Progenitor cell of endocrine pancreas (in vitro differentiated cells): ENCODE measurements at regions not wholly inside any gene's neighbourhood (a gene's known extent, or its start where the extent isn't known, plus 50 kb on each side); places are given as distances from the start of the nearest gene placed in this dataset.

Source experiments
- DNase-seq: peaks from one replicate; pipeline ENCODE4 v3.0.0; 2021; ENCODE audit warnings: low spot score; ENCODE audit not compliant: unreplicated experiment
- H3K27ac Mint-ChIP-seq: 2 replicates; pipeline ENCODE4 v1.8.0; 2021; ENCODE audit warnings: mild to moderate bottlenecking, moderate library complexity, mixed read lengths
- H3K27me3 Mint-ChIP-seq: 2 replicates; pipeline ENCODE4 v1.8.0; 2021; ENCODE audit warnings: mixed read lengths
- H3K36me3 Mint-ChIP-seq: 2 replicates; pipeline ENCODE4 v1.8.0; 2022; ENCODE audit warnings: mixed read lengths; ENCODE audit not compliant: insufficient read depth
- H3K4me1 Mint-ChIP-seq: 2 replicates; pipeline ENCODE4 v1.8.0; 2021; ENCODE audit warnings: low read depth, mixed read lengths
- H3K4me3 Mint-ChIP-seq: 2 replicates; pipeline ENCODE4 v1.8.0; 2021; ENCODE audit warnings: low read depth, mild to moderate bottlenecking, moderate library complexity, mixed read lengths
- H3K9me3 Mint-ChIP-seq: 2 replicates; pipeline ENCODE4 v1.8.0; 2021; ENCODE audit warnings: low read depth, mixed read lengths
- CTCF ChIP-seq: fragments of 200-600 bp; sonication (generic); IDR thresholded peaks from one replicate; pipeline ENCODE4 v1.5.0; 2021; ENCODE audit warnings: antibody characterized with exemption, mild to moderate bottlenecking; ENCODE audit not compliant: unreplicated experiment

DNA sequence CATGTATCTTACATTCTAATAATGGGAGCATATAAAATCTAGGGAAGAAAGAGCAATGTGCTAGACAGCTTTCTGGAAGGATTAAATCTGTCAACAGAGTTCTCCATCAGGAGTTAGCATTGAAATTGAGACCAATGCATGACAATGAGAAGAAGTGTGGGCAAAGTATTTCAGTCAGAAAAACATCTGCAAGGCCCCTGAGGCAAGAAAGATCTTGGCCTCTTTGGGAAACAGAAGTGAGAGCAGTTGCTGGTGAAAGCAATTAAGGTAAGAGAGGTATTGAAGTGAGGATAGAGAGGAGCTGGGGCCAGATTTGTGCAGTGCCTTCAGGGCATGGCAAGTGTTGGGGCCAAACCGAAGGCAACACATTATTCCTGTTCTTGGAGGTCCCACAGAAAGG is 999.1 kb downstream of the STPG2 start:
- no peak for TF ChIP-seq CTCF
- Mint-ChIP-seq H3K4me3 (no peak overlapping the region), H3K27me3 (no peaks in the 10 kb centered on the region), H3K36me3 (no peaks in the 10 kb centered on the region), H3K27ac (no peak overlapping the region), H3K4me1 (no peaks in the 10 kb centered on the region), H3K9me3 (peaks cover 10% of the 10 kb centered on the region)
- no peak for DNase-seq

DNA sequence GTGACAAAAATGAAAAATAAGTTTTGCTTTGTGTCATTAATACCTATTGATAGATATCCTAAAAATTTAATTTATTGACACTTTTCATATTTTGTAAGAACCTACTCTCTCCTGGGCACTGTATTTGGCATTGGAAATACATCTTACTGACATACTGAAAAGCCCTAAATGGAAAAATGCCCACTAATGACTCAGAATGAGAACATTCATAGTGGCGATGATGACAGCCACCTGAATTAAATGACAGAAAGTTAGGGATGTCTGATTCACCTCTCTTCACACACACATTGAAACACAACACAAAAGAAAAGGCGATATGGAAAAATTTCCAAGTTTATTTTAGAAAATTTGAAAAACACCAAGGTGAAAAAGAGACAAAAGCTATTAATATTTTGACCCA is 992.3 kb downstream of the STPG2 start:
- no peak for TF ChIP-seq CTCF
- no peak overlapping the region for H3K4me3 Mint-ChIP-seq
- no peaks in the 10 kb centered on the region for H3K36me3 Mint-ChIP-seq
- DNase-seq, result no peak
- no peak overlapping the region for H3K27ac Mint-ChIP-seq
- H3K4me1 Mint-ChIP-seq, result peaks cover 2% of the 10 kb centered on the region
- no peaks in the 10 kb centered on the region for H3K9me3 Mint-ChIP-seq
- H3K27me3 Mint-ChIP-seq, result no peaks in the 10 kb centered on the region

GRCh38 chr4:97152149-97152548 is 991.1 kb downstream of the STPG2 start:
- H3K27ac Mint-ChIP-seq, result no peak overlapping the region
- TF ChIP-seq CTCF, result no peak
- H3K4me1 Mint-ChIP-seq, result peaks cover 2% of the 10 kb centered on the region
- H3K9me3 Mint-ChIP-seq, result no peaks in the 10 kb centered on the region
- H3K36me3 Mint-ChIP-seq, result no peaks in the 10 kb centered on the region
- H3K4me3 Mint-ChIP-seq, result no peak overlapping the region
- no peak for DNase-seq
- no peaks in the 10 kb centered on the region for H3K27me3 Mint-ChIP-seq

GRCh38 chr4:97153042-97153441 is 990.2 kb downstream of the STPG2 start:
- no peak overlapping the region for H3K4me3 Mint-ChIP-seq
- H3K27ac Mint-ChIP-seq, result no peak overlapping the region
- no peaks in the 10 kb centered on the region for H3K9me3 Mint-ChIP-seq
- no peaks in the 10 kb centered on the region for H3K27me3 Mint-ChIP-seq
- peak; percentile 58 for TF ChIP-seq CTCF
- no peaks in the 10 kb centered on the region for H3K36me3 Mint-ChIP-seq
- no peak for DNase-seq
- peaks cover 2% of the 10 kb centered on the region for H3K4me1 Mint-ChIP-seq

DNA sequence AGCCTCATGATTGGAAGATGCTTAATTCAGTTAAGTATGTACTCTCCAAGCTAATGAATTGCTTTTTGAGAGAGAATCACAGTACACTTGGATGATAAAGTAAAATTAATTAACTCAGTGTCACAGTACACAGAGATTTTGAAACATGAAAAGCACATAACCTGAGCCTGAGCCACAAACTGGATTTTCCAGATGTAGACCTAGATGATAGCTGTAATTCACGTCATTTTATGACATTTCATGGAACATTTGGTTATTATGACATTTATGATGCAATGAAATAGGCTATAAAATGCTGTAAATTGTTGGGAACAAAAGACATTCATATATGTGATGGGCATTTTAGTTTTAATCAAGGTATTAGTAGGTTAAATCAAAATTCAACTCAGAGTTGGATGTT is 983.7 kb downstream of the STPG2 start:
- Mint-ChIP-seq H3K4me1 (no peaks in the 10 kb centered on the region), H3K27me3 (no peaks in the 10 kb centered on the region), H3K36me3 (no peaks in the 10 kb centered on the region), H3K27ac (no peak overlapping the region), H3K4me3 (no peak overlapping the region), H3K9me3 (peaks cover 3% of the 10 kb centered on the region)
- TF ChIP-seq CTCF, result no peak
- no peak for DNase-seq
